IMR-90 (cell line): ENCODE measurements at regions not wholly inside any gene's neighbourhood (a gene's known extent, or its start where the extent isn't known, plus 50 kb on each side); places are given as distances from the start of the nearest gene placed in this dataset.

ENCODE experiments used
- BHLHE40 ChIP-seq: fragments of 150-350 bp; IDR thresholded peaks from 2 replicates; pipeline ENCODE4 v1.6.1; 2016; ENCODE audit warnings: mild to moderate bottlenecking, low read depth, low read length
- CEBPB ChIP-seq: IDR thresholded peaks from 2 replicates; pipeline ENCODE4 v1.6.1; 2012; ENCODE audit warnings: low read depth, low read length, improper control_type of control experiment
- MAFK ChIP-seq: IDR thresholded peaks from 2 replicates; pipeline ENCODE4 v1.6.1; 2012; ENCODE audit warnings: low read depth, low read length, improper control_type of control experiment
- MAZ ChIP-seq: IDR thresholded peaks from 2 replicates; pipeline ENCODE4 v1.6.1; 2012; ENCODE audit warnings: low read depth, mild to moderate bottlenecking, low read length, improper control_type of control experiment, moderate library complexity, borderline replicate concordance
- NFE2L2 ChIP-seq: fragments of 150-350 bp; IDR thresholded peaks from 2 replicates; pipeline ENCODE4 v1.6.1; 2016; ENCODE audit warnings: low read depth, mild to moderate bottlenecking, low read length
- POLR2A ChIP-seq: IDR thresholded peaks from 2 replicates; pipeline ENCODE4 v1.6.1; 2012; ENCODE audit warnings: mild to moderate bottlenecking, low read depth, low read length
- RAD21 ChIP-seq: IDR thresholded peaks from 2 replicates; pipeline ENCODE4 v1.6.1; 2012; ENCODE audit warnings: low read length, improper control_type of control experiment
- SMC3 ChIP-seq: fragments of 150-350 bp; IDR thresholded peaks from 2 replicates; pipeline ENCODE4 v1.6.1; 2016; ENCODE audit warnings: low read depth, mild to moderate bottlenecking, antibody characterized with exemption, low read length, moderate library complexity
- TF ChIP-seq, protein P1 (sequence below): conservative IDR thresholded peaks from 2 replicates; pipeline ENCODE4 v1.5.1; 2012; ENCODE audit warnings: mild to moderate bottlenecking, low read depth, low read length, improper control_type of control experiment
- TF ChIP-seq, protein P2 (sequence below): fragments of 150-350 bp; IDR thresholded peaks from 2 replicates; pipeline ENCODE4 v1.6.1; 2017; ENCODE audit warnings: mild to moderate bottlenecking, antibody characterized with exemption, low read length, low read depth

DNA sequence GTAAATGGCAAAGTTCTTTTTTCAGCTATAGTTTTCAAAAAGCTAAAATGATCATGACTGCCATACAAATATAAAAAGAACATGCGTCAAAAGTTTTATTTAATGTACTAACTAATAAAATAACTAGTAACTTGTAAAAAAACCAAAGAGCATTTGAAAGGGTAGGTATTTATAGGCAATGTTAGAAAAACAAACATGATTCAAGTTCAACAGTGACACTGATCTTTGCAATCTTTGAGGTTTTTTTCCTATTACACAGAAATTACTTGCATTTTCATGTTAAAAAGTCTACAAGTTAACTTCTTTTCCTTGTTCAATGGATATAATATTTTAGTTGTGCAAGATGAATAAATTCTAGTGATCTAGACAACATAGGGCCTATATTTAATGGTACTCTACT lies 72.3 kb upstream of the GRID2 start:
- TF ChIP-seq POLR2A: no peak
- TF ChIP-seq, protein P1, sequence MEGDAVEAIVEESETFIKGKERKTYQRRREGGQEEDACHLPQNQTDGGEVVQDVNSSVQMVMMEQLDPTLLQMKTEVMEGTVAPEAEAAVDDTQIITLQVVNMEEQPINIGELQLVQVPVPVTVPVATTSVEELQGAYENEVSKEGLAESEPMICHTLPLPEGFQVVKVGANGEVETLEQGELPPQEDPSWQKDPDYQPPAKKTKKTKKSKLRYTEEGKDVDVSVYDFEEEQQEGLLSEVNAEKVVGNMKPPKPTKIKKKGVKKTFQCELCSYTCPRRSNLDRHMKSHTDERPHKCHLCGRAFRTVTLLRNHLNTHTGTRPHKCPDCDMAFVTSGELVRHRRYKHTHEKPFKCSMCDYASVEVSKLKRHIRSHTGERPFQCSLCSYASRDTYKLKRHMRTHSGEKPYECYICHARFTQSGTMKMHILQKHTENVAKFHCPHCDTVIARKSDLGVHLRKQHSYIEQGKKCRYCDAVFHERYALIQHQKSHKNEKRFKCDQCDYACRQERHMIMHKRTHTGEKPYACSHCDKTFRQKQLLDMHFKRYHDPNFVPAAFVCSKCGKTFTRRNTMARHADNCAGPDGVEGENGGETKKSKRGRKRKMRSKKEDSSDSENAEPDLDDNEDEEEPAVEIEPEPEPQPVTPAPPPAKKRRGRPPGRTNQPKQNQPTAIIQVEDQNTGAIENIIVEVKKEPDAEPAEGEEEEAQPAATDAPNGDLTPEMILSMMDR: no peak
- no peak for TF ChIP-seq MAZ
- TF ChIP-seq RAD21: no peak
- no peak for TF ChIP-seq SMC3
- no peak for TF ChIP-seq CEBPB
- no peak for TF ChIP-seq BHLHE40
- no peak for TF ChIP-seq MAFK
- TF ChIP-seq NFE2L2: no peak
- TF ChIP-seq, protein P2, sequence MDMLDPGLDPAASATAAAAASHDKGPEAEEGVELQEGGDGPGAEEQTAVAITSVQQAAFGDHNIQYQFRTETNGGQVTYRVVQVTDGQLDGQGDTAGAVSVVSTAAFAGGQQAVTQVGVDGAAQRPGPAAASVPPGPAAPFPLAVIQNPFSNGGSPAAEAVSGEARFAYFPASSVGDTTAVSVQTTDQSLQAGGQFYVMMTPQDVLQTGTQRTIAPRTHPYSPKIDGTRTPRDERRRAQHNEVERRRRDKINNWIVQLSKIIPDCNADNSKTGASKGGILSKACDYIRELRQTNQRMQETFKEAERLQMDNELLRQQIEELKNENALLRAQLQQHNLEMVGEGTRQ: no peak
